Endothelial cell of umbilical vein (primary cell): ENCODE measurements at regions not wholly inside any gene's neighbourhood (a gene's known extent, or its start where the extent isn't known, plus 50 kb on each side); places are given as distances from the start of the nearest gene placed in this dataset.

Source experiments
- POLR2A ChIP-seq: IDR thresholded peaks from 2 replicates; pipeline ENCODE4 v1.6.1; 2012; ENCODE audit warnings: low read depth, mild to moderate bottlenecking, control low read depth, low read length
- TF ChIP-seq, protein P1 (sequence below), 2 donors: IDR thresholded peaks; 1 replicate in 1 of 2; 2 replicates in 1 of 2; pipeline ENCODE4 v1.5.1; 2011; ENCODE audit warnings: low read length in 2 of 2, mild to moderate bottlenecking in 2 of 2, moderate library complexity in 2 of 2, control low read depth in 1 of 2, inconsistent platforms in 1 of 2, low read depth in 1 of 2; ENCODE audit not compliant: insufficient read depth in 1 of 2; ENCODE audit errors: extremely low read depth in 1 of 2

DNA sequence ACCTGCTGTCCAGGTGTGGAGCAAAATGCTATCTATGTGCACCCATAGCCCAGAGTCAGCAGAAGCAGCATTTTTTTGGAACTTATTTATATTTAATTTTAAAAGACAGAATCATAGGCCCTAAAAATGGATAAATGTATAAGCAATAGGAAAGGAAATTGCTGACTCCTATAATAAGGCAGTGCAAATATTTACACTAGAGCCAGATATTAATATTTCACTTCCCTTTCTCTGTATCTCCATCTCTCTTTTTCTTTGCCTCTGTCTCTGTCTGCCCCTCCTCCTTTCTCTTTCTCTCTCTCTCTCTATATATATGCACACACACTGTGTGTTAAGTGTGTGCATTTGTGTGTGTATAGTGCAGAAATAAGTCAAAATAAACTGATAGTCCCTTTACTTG, 375.6 kb downstream of the SOX11 start:
- TF ChIP-seq, protein P1, sequence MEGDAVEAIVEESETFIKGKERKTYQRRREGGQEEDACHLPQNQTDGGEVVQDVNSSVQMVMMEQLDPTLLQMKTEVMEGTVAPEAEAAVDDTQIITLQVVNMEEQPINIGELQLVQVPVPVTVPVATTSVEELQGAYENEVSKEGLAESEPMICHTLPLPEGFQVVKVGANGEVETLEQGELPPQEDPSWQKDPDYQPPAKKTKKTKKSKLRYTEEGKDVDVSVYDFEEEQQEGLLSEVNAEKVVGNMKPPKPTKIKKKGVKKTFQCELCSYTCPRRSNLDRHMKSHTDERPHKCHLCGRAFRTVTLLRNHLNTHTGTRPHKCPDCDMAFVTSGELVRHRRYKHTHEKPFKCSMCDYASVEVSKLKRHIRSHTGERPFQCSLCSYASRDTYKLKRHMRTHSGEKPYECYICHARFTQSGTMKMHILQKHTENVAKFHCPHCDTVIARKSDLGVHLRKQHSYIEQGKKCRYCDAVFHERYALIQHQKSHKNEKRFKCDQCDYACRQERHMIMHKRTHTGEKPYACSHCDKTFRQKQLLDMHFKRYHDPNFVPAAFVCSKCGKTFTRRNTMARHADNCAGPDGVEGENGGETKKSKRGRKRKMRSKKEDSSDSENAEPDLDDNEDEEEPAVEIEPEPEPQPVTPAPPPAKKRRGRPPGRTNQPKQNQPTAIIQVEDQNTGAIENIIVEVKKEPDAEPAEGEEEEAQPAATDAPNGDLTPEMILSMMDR (IDR thresholded peaks at IDR 0.05; ENCODE audit: extremely low read depth in 1 of 2, insufficient read depth in 1 of 2, low read depth in 1 of 2, low read length in 2 of 2): no peak
- no peak for TF ChIP-seq POLR2A
